Bronchial epithelial cell (primary cell): ENCODE measurements at regions not wholly inside any gene's neighbourhood (a gene's known extent, or its start where the extent isn't known, plus 50 kb on each side); places are given as distances from the start of the nearest gene placed in this dataset.

Source experiments
- DNase-seq: peaks from one replicate; pipeline ENCODE4 v3.0.0-alpha.2; 2010; ENCODE audit warnings: low read depth
- FAIRE-seq: peaks from 2 replicates; lab custom pipeline; 2011; peaks lifted over from hg19 to GRCh38; lab: Jason Lieb, UNC
- H3K27me3 ChIP-seq: 2 replicates; pipeline ENCODE4 v1.5.1; 2011; ENCODE audit warnings: low read length; ENCODE audit not compliant: control insufficient read depth, insufficient read depth
- H3K36me3 ChIP-seq: 2 replicates; pipeline ENCODE4 v1.5.1; 2011; ENCODE audit warnings: low read length; ENCODE audit not compliant: control insufficient read depth, insufficient read depth
- H3K4me3 ChIP-seq: 2 replicates; pipeline ENCODE4 v1.5.1; 2011; ENCODE audit warnings: mild to moderate bottlenecking, low read depth, low read length, control low read depth
- TF ChIP-seq, protein P1 (sequence below): IDR thresholded peaks from 2 replicates; pipeline ENCODE4 v1.5.1; 2011; ENCODE audit warnings: mild to moderate bottlenecking, moderate library complexity, low read length, control low read depth, inconsistent platforms; ENCODE audit not compliant: insufficient read depth, severe bottlenecking

- DNase-seq (no peak), FAIRE-seq (no peak)
- H3K36me3 ChIP-seq = no peaks in the 10 kb centered on the region
- TF ChIP-seq, protein P1, sequence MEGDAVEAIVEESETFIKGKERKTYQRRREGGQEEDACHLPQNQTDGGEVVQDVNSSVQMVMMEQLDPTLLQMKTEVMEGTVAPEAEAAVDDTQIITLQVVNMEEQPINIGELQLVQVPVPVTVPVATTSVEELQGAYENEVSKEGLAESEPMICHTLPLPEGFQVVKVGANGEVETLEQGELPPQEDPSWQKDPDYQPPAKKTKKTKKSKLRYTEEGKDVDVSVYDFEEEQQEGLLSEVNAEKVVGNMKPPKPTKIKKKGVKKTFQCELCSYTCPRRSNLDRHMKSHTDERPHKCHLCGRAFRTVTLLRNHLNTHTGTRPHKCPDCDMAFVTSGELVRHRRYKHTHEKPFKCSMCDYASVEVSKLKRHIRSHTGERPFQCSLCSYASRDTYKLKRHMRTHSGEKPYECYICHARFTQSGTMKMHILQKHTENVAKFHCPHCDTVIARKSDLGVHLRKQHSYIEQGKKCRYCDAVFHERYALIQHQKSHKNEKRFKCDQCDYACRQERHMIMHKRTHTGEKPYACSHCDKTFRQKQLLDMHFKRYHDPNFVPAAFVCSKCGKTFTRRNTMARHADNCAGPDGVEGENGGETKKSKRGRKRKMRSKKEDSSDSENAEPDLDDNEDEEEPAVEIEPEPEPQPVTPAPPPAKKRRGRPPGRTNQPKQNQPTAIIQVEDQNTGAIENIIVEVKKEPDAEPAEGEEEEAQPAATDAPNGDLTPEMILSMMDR = no peak
- H3K4me3 ChIP-seq = no peak overlapping the region
- no peaks in the 10 kb centered on the region for H3K27me3 ChIP-seq
Measured at GRCh38 chr13:112244495-112245177, 131.5 kb upstream of the SPACA7 start.

- no peaks in the 10 kb centered on the region for H3K36me3 ChIP-seq
- DNase-seq = no peak
- H3K4me3 ChIP-seq = no peak overlapping the region
- FAIRE-seq = peak; percentile 73
- H3K27me3 ChIP-seq = no peaks in the 10 kb centered on the region
- TF ChIP-seq, protein P1 = no peak
Measured at GRCh38 chr13:112245179-112245724, 130.9 kb upstream of the SPACA7 start.

- Histone ChIP-seq H3K36me3 (no peaks in the 10 kb centered on the region), H3K4me3 (no peak overlapping the region), H3K27me3 (no peaks in the 10 kb centered on the region)
- FAIRE-seq = no peak
- DNase-seq = no peak
- TF ChIP-seq, protein P1 = no peak
Measured at GRCh38 chr13:112245989-112246388, 130.2 kb upstream of the SPACA7 start.

DNA sequence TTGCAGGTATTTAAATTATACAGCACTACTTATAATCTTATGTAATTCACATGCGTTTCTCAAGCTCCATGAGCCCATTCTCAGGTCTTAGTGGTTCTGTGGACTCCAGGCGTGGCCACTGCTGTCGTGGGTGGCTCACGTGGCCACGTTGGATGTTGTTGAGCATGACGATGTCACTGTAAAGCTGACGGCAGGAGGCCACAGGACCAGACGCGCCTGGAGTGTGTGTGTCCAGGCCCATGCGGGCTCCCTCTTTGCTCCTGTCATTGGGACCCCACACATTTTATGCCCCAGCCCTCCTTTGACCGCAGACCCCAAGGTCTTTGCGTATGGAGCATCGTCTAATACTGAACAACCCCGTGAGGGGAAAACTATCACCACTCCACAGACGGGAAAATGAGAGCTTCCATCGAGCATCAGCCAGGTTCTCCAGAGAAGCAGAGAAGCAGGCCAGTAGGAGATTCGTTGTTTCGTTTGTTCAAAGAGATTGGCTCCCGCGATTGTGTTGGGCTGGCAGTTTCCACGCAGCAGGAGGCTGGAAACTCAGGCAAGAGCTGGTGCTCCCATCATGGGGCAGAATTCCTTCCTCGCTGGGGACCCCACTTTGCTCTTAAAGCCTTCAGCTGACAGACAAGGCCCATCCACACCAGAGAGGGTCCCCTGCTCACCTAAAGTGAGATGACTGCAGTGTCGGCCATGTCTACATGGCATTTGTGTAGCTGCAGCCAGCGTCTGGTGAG lies 129.3 kb upstream of the SPACA7 start:
- TF ChIP-seq, protein P1 = no peak
- no peak for FAIRE-seq
- Histone ChIP-seq H3K4me3 (no peak overlapping the region), H3K27me3 (no peaks in the 10 kb centered on the region), H3K36me3 (no peaks in the 10 kb centered on the region)
- DNase-seq = no peak

DNA sequence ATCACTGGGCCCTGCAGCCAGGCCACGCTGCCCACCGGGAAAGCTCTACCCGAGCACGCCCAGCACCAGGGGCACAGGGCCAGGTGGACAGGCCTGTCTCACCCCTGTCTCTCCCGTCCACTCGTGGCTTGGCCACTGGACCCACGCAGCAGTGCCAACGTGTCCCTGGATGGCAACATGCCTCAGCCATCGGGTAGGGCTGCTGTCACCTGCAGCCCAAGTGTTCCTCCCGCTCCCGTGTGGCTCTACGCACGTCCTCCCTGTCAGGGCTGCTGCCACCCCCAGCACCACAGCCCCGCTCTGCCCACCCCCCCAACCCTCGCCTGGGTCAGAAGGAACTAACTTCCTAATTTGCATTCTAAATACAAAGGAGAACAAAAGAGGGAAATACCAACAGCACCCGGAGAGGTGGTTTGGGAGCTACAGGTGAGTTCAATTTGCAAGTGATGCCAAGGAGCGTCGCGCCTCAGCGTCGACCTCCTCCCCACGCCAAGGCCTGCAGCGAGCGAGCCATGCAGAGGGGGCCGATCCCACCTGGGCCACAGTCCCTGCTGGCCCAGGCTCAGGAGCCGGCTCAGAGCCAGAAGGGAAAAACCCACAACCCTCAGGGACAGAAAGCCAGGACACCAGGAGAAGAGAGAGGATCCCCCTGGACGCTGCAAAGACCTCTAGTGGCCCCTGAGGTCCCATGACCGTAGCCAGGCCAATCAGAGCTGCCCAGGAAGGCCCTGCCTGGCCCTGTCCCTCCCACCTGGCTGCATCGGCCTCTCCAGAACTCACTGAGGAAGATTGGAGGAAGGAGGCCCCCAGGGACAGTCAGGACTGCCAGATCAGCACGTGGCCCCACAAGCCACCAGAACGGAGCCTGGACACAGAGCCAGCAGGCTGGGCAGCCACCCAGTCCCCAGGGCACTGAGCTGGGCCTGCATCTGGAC lies 128.4 kb upstream of the SPACA7 start:
- no peaks in the 10 kb centered on the region for H3K27me3 ChIP-seq
- FAIRE-seq (no peak), DNase-seq (no peak)
- no peaks in the 10 kb centered on the region for H3K36me3 ChIP-seq
- TF ChIP-seq, protein P1 = no peak
- no peak overlapping the region for H3K4me3 ChIP-seq
